ENCODE measurements at regions not wholly inside any gene's neighbourhood (a gene's known extent, or its start where the extent isn't known, plus 50 kb on each side); places are given as distances from the start of the nearest gene placed in this dataset.

GRCh38 chr3:104547031-104547430 is 819.7 kb upstream of the ALCAM start:
- DNase-seq: no peak

- no peak for DNase-seq
These were observed 818.3 kb upstream of the ALCAM start for GRCh38 chr3:104548401-104548800.

- no peak for DNase-seq
These were observed 817.5 kb upstream of the ALCAM start for GRCh38 chr3:104549099-104549714.

- DNase-seq: no peak
These were observed 813.6 kb upstream of the ALCAM start for GRCh38 chr3:104553121-104553520.

GRCh38 chr3:104554425-104554824 is 812.3 kb upstream of the ALCAM start:
- no peak for DNase-seq

- no peak for DNase-seq
These were observed 811.0 kb upstream of the ALCAM start for GRCh38 chr3:104555728-104556127.

GRCh38 chr3:104556372-104557078 is 810.2 kb upstream of the ALCAM start:
- DNase-seq: no peak

- DNase-seq: no peak
These were observed 805.4 kb upstream of the ALCAM start for GRCh38 chr3:104561324-104561723.

GRCh38 chr3:104564045-104564643 is 802.6 kb upstream of the ALCAM start:
- peak; percentile 65 for DNase-seq

GRCh38 chr3:104566054-104566453 is 800.7 kb upstream of the ALCAM start:
- no peak for DNase-seq

- no peak for DNase-seq
These were observed 791.1 kb upstream of the ALCAM start for GRCh38 chr3:104575634-104576033.

GRCh38 chr3:104578558-104578957 is 788.2 kb upstream of the ALCAM start:
- no peak for DNase-seq

- DNase-seq: no peak
These were observed 784.6 kb upstream of the ALCAM start for GRCh38 chr3:104582092-104582491.

- no peak for DNase-seq
These were observed 782.0 kb upstream of the ALCAM start for GRCh38 chr3:104584682-104585081.

- DNase-seq: no peak
These were observed 780.4 kb upstream of the ALCAM start for GRCh38 chr3:104586344-104586743.

- DNase-seq: no peak
These were observed 778.3 kb upstream of the ALCAM start for GRCh38 chr3:104588442-104588841.

- DNase-seq: no peak
These were observed 774.9 kb upstream of the ALCAM start for GRCh38 chr3:104591776-104592175.

GRCh38 chr3:104594491-104594890 is 772.2 kb upstream of the ALCAM start:
- DNase-seq: no peak

GRCh38 chr3:104596054-104596453 is 770.7 kb upstream of the ALCAM start:
- DNase-seq: no peak

GRCh38 chr3:104596551-104596950 is 770.2 kb upstream of the ALCAM start:
- no peak for DNase-seq

GRCh38 chr3:104598848-104599511 is 767.7 kb upstream of the ALCAM start:
- DNase-seq: no peak

GRCh38 chr3:104604326-104605010 is 762.2 kb upstream of the ALCAM start:
- DNase-seq: no peak

- DNase-seq: no peak
These were observed 759.9 kb upstream of the ALCAM start for GRCh38 chr3:104606812-104607211.

Data from hematopoietic multipotent progenitor cell treated with erythropoietin and hydrocortisone succinate and interleukin-3 and kit ligand, for 8 days (in vitro differentiated cells).